ENCODE measurements at regions not wholly inside any gene's neighbourhood (a gene's known extent, or its start where the extent isn't known, plus 50 kb on each side); places are given as distances from the start of the nearest gene placed in this dataset.
"Not testable (repeated sequence)": the region's sequence is repeated elsewhere in the genome, so short reads cannot be mapped to it uniquely, and the experiment has no call there.

GRCh38 chr7:120184866-120185265 lies 88.1 kb upstream of the KCND2 start:
- TF ChIP-seq CTCF (IDR thresholded peaks at IDR 0.05; ENCODE audit: borderline replicate concordance, insufficient read depth, low read depth, low read length) = no peak
- no peak overlapping the region for H3K4me3 ChIP-seq (ENCODE audit: low read depth, low read length)

- TF ChIP-seq CTCF (IDR thresholded peaks at IDR 0.05; ENCODE audit: borderline replicate concordance, insufficient read depth, low read depth, low read length) = no peak
- H3K4me3 ChIP-seq (ENCODE audit: low read depth, low read length) = no peak overlapping the region
These were observed 86.9 kb upstream of the KCND2 start for GRCh38 chr7:120185940-120186682.

GRCh38 chr7:120186688-120187087 lies 86.3 kb upstream of the KCND2 start:
- no peak overlapping the region for H3K4me3 ChIP-seq (ENCODE audit: low read depth, low read length)
- no peak for TF ChIP-seq CTCF (IDR thresholded peaks at IDR 0.05; ENCODE audit: borderline replicate concordance, insufficient read depth, low read depth, low read length)

GRCh38 chr7:120189623-120190022 lies 83.4 kb upstream of the KCND2 start:
- no peak for TF ChIP-seq CTCF (IDR thresholded peaks at IDR 0.05; ENCODE audit: borderline replicate concordance, insufficient read depth, low read depth, low read length)
- no peak overlapping the region for H3K4me3 ChIP-seq (ENCODE audit: low read depth, low read length)

GRCh38 chr7:120190109-120190508 lies 82.9 kb upstream of the KCND2 start:
- no peak for TF ChIP-seq CTCF (IDR thresholded peaks at IDR 0.05; ENCODE audit: borderline replicate concordance, insufficient read depth, low read depth, low read length)
- no peak overlapping the region for H3K4me3 ChIP-seq (ENCODE audit: low read depth, low read length)

- no peak overlapping the region for H3K4me3 ChIP-seq (ENCODE audit: low read depth, low read length)
- TF ChIP-seq CTCF (IDR thresholded peaks at IDR 0.05; ENCODE audit: borderline replicate concordance, insufficient read depth, low read depth, low read length) = no peak
These were observed 82.4 kb upstream of the KCND2 start for GRCh38 chr7:120190566-120190965.

GRCh38 chr7:120191423-120191822 lies 81.6 kb upstream of the KCND2 start:
- not testable (repeated sequence) for H3K4me3 ChIP-seq (ENCODE audit: low read depth, low read length)
